HepG2 (cell line): ENCODE measurements at regions not wholly inside any gene's neighbourhood (a gene's known extent, or its start where the extent isn't known, plus 50 kb on each side); places are given as distances from the start of the nearest gene placed in this dataset.

Experiments
- ATAC-seq: fragments of 200-7000 bp; cut with Tn5 transposase; 3 replicates; pipeline ENCODE4 v1.9.1; 2020; ENCODE audit warnings: mild to moderate bottlenecking, moderate library complexity
- BruUV-seq: library from RNA; stranded (reverse); fragments of 400-500 nt; replicated peaks from 2 replicates; lab custom pipeline; 2021; lab: Mats Ljungman, UMichigan
- CTCF ChIA-PET: fragments of 300-600 bp; formaldehyde crosslinking; extraction: SDS; loops from one replicate; lab custom pipeline; 2021; ENCODE audit warnings: low total read pairs, inconsistent platforms, low intra/inter-chr PET ratio; lab: Yijun Ruan, JAX
- POLR2A ChIA-PET: fragments of 350-600 bp; sonication (Branson Sonifier 250); formaldehyde crosslinking; loops from one replicate; lab custom pipeline; 2020; ENCODE audit warnings: antibody characterized with exemption, inconsistent platforms; lab: Yijun Ruan, JAX
- DNase-seq: peaks from one replicate; pipeline ENCODE4 v3.0.0-alpha.2; 2015; ENCODE audit warnings: low spot score
- FAIRE-seq: peaks from 3 replicates; lab custom pipeline; 2011; peaks lifted over from hg19 to GRCh38; lab: Jason Lieb, UNC
- H2AFZ ChIP-seq: one replicate; pipeline ENCODE4 v1.6.1; 2011; ENCODE audit warnings: low read length, inconsistent platforms
- H3K27ac ChIP-seq: fragments of 300-600 bp; 3 replicates; pipeline ENCODE4 v1.8.0; 2011; ENCODE audit warnings: mixed run types, mild to moderate bottlenecking, mixed read lengths, low read length, inconsistent platforms; ENCODE audit not compliant: insufficient read depth; ENCODE audit errors: extremely low read length
- H3K27me3 ChIP-seq, 2 experiments: fragments of 200-600 bp in 1 of 2; 2 replicates in 1 of 2; 3 replicates in 1 of 2; pipeline versions ENCODE4 v1.6.0 to v1.8.0; 2011; ENCODE audit warnings: low read length in 2 of 2, mild to moderate bottlenecking in 2 of 2, moderate library complexity in 2 of 2, inconsistent platforms in 1 of 2; ENCODE audit not compliant: insufficient read depth in 2 of 2, control insufficient read depth in 1 of 2
- H3K36me3 ChIP-seq, 2 experiments: fragments of 200-600 bp in 1 of 2; replicated peaks in 1 of 2; 2 replicates in 1 of 2; 3 replicates in 1 of 2; pipeline versions ENCODE4 v1.5.1 to v1.8.0; 2011; ENCODE audit warnings: low read length in 2 of 2, inconsistent platforms in 1 of 2; ENCODE audit not compliant: insufficient read depth in 2 of 2, control insufficient read depth in 1 of 2
- H3K4me1 ChIP-seq: 2 replicates; pipeline ENCODE4 v1.5.1; 2012; ENCODE audit warnings: low read length, inconsistent platforms; ENCODE audit not compliant: insufficient read depth
- H3K4me2 ChIP-seq: 2 replicates; pipeline ENCODE4 v1.6.0; 2011; ENCODE audit warnings: low read depth, low read length, inconsistent platforms
- H3K4me3 ChIP-seq, 3 experiments: fragments of 200-600 bp in 1 of 3; sonication (generic), shearing (Covaris generic) in 1 of 3; replicated peaks in 1 of 3; 2 replicates each; pipeline ENCODE4 v1.5.1; 2011 to 2016; ENCODE audit warnings: low read length in 3 of 3, inconsistent platforms in 2 of 3, low read depth in 2 of 3, mild to moderate bottlenecking in 2 of 3, control low read depth in 1 of 3, mixed read lengths in 1 of 3; ENCODE audit not compliant: insufficient read depth in 1 of 3
- H3K79me2 ChIP-seq: one replicate; pipeline ENCODE4 v1.6.1; 2011; ENCODE audit warnings: low read length, inconsistent platforms; ENCODE audit not compliant: insufficient read depth
- H3K9ac ChIP-seq: 2 replicates; pipeline ENCODE4 v1.6.0; 2011; ENCODE audit warnings: mild to moderate bottlenecking, low read depth, low read length, inconsistent platforms; ENCODE audit not compliant: insufficient read depth
- H3K9me3 ChIP-seq: 2 replicates; pipeline ENCODE4 v1.5.1; 2012; ENCODE audit warnings: mild to moderate bottlenecking, low read length
- H4K20me1 ChIP-seq: 2 replicates; pipeline ENCODE4 v1.6.0; 2011; ENCODE audit warnings: inconsistent platforms, mild to moderate bottlenecking, low read length, moderate library complexity; ENCODE audit not compliant: insufficient read depth
- GABPA ChIP-seq, 2 experiments: IDR thresholded peaks; 2 replicates each; pipeline ENCODE4 v1.6.1; 2011 to 2016; ENCODE audit warnings: low read depth in 2 of 2, low read length in 1 of 2, missing biosample characterization in 1 of 2, missing genetic modification characterization in 1 of 2
- KDM1A ChIP-seq: IDR thresholded peaks from 2 replicates; pipeline ENCODE4 v1.6.1; 2016; ENCODE audit warnings: missing compliant biosample characterization
- KDM2A ChIP-seq: sonication (generic); formaldehyde crosslinking; IDR thresholded peaks from 2 replicates; pipeline ENCODE4 v1.4.0; 2020; ENCODE audit warnings: low read depth, missing genetic modification reagents, borderline replicate concordance
- KMT2A ChIP-seq: sonication (generic); formaldehyde crosslinking; IDR thresholded peaks from 2 replicates; pipeline ENCODE4 v1.4.0; 2020; ENCODE audit warnings: missing genetic modification reagents
- NR2F2 ChIP-seq: IDR thresholded peaks from 2 replicates; pipeline ENCODE4 v1.6.1; 2012; ENCODE audit warnings: low read depth, inconsistent platforms, borderline replicate concordance
- PCBP1 ChIP-seq: fragments of 200-400 bp; formaldehyde crosslinking; IDR thresholded peaks from 2 replicates; pipeline ENCODE4 v1.6.1; 2017; ENCODE audit warnings: mild to moderate bottlenecking, low read depth, low read length, borderline replicate concordance
- SIX4 ChIP-seq: sonication (generic); formaldehyde crosslinking; IDR thresholded peaks from 2 replicates; pipeline ENCODE4 v1.4.0; 2020; ENCODE audit warnings: missing genetic modification reagents
- THYN1 ChIP-seq: sonication (generic); formaldehyde crosslinking; IDR thresholded peaks from 2 replicates; pipeline ENCODE4 v1.8.1; 2023; ENCODE audit warnings: low read depth, mild to moderate bottlenecking, moderate library complexity, missing genetic modification reagents, borderline replicate concordance
- TOPORS ChIP-seq: sonication (generic); formaldehyde crosslinking; IDR thresholded peaks from 2 replicates; pipeline ENCODE4 v1.8.0; 2023; ENCODE audit warnings: mild to moderate bottlenecking, missing genetic modification reagents
- ZFP36 ChIP-seq: fragments of 150-350 bp; IDR thresholded peaks from 2 replicates; pipeline ENCODE4 v1.6.1; 2018; ENCODE audit warnings: borderline replicate concordance, low read length, low read depth; ENCODE audit not compliant: partially characterized antibody
- ZNF652 ChIP-seq: IDR thresholded peaks from 2 replicates; pipeline ENCODE4 v1.6.1; 2016; ENCODE audit warnings: low read depth, borderline replicate concordance
- ZNF674 ChIP-seq: sonication (generic); formaldehyde crosslinking; IDR thresholded peaks from 2 replicates; pipeline ENCODE4 v1.5.0; 2020; ENCODE audit warnings: low read depth, mild to moderate bottlenecking, missing genetic modification reagents
- WGBS: methylation state at CpG from one replicate; pipeline ENCODE4 v1.1.6; 2017; ENCODE audit warnings: low lambda C conversion rate; 5-methylcytosine and 5-hydroxymethylcytosine counted together
- in situ Hi-C: cut with HindIII; loops from 2 replicates; pipeline ENCODE4 v1.10.0; 2017; ENCODE audit warnings: low pct_unique_long_range_greater_than_20kb; ENCODE audit not compliant: extremely low pct_ligation_motif_present
- intact Hi-C: fragments of 100-400 bp; cut with micrococcal nuclease; formaldehyde crosslinking; loops from one replicate; pipeline ENCODE4 v1.10.0; 2022; ENCODE audit not compliant: unreplicated experiment
- TF ChIP-seq, protein P1 (sequence below): sonication (generic); formaldehyde crosslinking; IDR thresholded peaks from 2 replicates; pipeline ENCODE4 v1.4.0; 2020; ENCODE audit warnings: missing genetic modification reagents
- TF ChIP-seq, protein P2 (sequence below): sonication (generic); formaldehyde crosslinking; IDR thresholded peaks from 2 replicates; pipeline ENCODE4 v1.4.0; 2020; ENCODE audit warnings: low read depth, missing genetic modification reagents
- TF ChIP-seq, protein P3 (sequence below): sonication (generic); formaldehyde crosslinking; IDR thresholded peaks from 2 replicates; pipeline ENCODE4 v1.4.0; 2020; ENCODE audit warnings: missing genetic modification reagents
- TF ChIP-seq, protein P4 (sequence below): sonication (generic); formaldehyde crosslinking; IDR thresholded peaks from 2 replicates; pipeline ENCODE4 v1.4.0; 2020; ENCODE audit warnings: low read depth, mild to moderate bottlenecking, missing genetic modification reagents
- TF ChIP-seq, protein P5 (sequence below): IDR thresholded peaks from 2 replicates; pipeline ENCODE4 v1.6.1; 2016

DNA sequence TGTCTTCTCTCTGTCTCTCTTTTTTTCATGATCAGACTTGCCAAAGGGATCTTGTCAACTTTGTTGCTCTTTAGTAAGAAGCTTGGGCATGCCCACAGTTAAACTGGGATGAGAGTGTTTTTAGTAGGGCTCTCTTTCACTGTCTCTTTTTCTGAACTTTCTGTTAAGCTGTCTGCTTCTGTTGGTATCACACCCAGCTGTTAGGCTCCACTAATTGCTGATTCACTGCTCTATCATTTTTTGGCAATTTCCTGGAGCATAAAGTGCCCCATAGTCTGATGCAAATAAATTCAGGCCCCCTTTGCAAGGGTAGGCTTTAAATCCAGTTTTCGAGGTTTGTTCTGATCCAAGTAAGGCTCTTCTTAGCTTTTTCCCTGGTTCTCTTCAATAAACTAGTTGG lies 360.4 kb upstream of the ADAMTS9 start:
- ChIA-PET POLR2A (no interaction called here), CTCF (no interaction called here)
- Histone ChIP-seq H3K9me3 (no peaks in the 10 kb centered on the region), H3K79me2 (no peaks in the 10 kb centered on the region), H4K20me1 (no peaks in the 10 kb centered on the region), H2AFZ (no peak overlapping the region), H3K4me1 (no peaks in the 10 kb centered on the region), H3K27ac (no peak overlapping the region), H3K27me3 (no peaks in the 10 kb centered on the region), H3K4me3 (no peak overlapping the region), H3K36me3 (no peaks in the 10 kb centered on the region), H3K9ac (no peak overlapping the region), H3K4me2 (no peak overlapping the region)
- intact Hi-C loops (no loop called here), in situ Hi-C loops (no loop called here)
- TF ChIP-seq KDM2A (CRISPR knock-in tag) = no peak
- no peak for TF ChIP-seq NR2F2
- TF ChIP-seq ZFP36 = no peak
- TF ChIP-seq KMT2A (CRISPR knock-in tag) = no peak
- TF ChIP-seq, protein P1, sequence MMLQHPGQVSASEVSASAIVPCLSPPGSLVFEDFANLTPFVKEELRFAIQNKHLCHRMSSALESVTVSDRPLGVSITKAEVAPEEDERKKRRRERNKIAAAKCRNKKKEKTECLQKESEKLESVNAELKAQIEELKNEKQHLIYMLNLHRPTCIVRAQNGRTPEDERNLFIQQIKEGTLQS (CRISPR knock-in tag) = no peak
- no peak for TF ChIP-seq SIX4 (CRISPR knock-in tag)
- TF ChIP-seq ZNF652 (CRISPR knock-in tag) = no peak
- TF ChIP-seq THYN1 (CRISPR knock-in tag) = no peak
- TF ChIP-seq, protein P2, sequence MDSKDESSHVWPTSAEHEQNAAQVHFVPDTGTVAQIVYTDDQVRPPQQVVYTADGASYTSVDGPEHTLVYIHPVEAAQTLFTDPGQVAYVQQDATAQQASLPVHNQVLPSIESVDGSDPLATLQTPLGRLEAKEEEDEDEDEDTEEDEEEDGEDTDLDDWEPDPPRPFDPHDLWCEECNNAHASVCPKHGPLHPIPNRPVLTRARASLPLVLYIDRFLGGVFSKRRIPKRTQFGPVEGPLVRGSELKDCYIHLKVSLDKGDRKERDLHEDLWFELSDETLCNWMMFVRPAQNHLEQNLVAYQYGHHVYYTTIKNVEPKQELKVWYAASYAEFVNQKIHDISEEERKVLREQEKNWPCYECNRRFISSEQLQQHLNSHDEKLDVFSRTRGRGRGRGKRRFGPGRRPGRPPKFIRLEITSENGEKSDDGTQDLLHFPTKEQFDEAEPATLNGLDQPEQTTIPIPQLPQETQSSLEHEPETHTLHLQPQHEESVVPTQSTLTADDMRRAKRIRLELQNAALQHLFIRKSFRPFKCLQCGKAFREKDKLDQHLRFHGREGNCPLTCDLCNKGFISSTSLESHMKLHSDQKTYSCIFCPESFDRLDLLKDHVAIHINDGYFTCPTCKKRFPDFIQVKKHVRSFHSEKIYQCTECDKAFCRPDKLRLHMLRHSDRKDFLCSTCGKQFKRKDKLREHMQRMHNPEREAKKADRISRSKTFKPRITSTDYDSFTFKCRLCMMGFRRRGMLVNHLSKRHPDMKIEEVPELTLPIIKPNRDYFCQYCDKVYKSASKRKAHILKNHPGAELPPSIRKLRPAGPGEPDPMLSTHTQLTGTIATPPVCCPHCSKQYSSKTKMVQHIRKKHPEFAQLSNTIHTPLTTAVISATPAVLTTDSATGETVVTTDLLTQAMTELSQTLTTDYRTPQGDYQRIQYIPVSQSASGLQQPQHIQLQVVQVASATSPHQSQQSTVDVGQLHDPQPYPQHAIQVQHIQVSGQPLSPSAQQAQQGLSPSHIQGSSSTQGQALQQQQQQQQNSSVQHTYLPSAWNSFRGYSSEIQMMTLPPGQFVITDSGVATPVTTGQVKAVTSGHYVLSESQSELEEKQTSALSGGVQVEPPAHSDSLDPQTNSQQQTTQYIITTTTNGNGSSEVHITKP (CRISPR knock-in tag) = no peak
- TF ChIP-seq, protein P3, sequence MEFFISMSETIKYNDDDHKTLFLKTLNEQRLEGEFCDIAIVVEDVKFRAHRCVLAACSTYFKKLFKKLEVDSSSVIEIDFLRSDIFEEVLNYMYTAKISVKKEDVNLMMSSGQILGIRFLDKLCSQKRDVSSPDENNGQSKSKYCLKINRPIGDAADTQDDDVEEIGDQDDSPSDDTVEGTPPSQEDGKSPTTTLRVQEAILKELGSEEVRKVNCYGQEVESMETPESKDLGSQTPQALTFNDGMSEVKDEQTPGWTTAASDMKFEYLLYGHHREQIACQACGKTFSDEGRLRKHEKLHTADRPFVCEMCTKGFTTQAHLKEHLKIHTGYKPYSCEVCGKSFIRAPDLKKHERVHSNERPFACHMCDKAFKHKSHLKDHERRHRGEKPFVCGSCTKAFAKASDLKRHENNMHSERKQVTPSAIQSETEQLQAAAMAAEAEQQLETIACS (CRISPR knock-in tag) = no peak
- TF ChIP-seq, protein P4, sequence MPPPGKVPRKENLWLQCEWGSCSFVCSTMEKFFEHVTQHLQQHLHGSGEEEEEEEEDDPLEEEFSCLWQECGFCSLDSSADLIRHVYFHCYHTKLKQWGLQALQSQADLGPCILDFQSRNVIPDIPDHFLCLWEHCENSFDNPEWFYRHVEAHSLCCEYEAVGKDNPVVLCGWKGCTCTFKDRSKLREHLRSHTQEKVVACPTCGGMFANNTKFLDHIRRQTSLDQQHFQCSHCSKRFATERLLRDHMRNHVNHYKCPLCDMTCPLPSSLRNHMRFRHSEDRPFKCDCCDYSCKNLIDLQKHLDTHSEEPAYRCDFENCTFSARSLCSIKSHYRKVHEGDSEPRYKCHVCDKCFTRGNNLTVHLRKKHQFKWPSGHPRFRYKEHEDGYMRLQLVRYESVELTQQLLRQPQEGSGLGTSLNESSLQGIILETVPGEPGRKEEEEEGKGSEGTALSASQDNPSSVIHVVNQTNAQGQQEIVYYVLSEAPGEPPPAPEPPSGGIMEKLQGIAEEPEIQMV (CRISPR knock-in tag) = no peak
- TF ChIP-seq PCBP1 = no peak
- no peak for TF ChIP-seq ZNF674 (CRISPR knock-in tag)
- no peak for TF ChIP-seq KDM1A (CRISPR knock-in tag)
- TF ChIP-seq, protein P5, sequence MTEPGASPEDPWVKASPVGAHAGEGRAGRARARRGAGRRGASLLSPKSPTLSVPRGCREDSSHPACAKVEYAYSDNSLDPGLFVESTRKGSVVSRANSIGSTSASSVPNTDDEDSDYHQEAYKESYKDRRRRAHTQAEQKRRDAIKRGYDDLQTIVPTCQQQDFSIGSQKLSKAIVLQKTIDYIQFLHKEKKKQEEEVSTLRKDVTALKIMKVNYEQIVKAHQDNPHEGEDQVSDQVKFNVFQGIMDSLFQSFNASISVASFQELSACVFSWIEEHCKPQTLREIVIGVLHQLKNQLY (CRISPR knock-in tag) = no peak
- no peak for TF ChIP-seq GABPA (IDR thresholded peaks at IDR 0.05; ENCODE audit: low read depth, low read length)
- TF ChIP-seq GABPA (CRISPR knock-in tag; IDR thresholded peaks at IDR 0.05; ENCODE audit: low read depth) = no peak
- TF ChIP-seq TOPORS = no peak
- ATAC-seq (no peak), FAIRE-seq (no peak), DNase-seq (no peak)
- WGBS = 0% methylated on average over 1 of the region's 1 CpG
- BruUV-seq = no TSS peak
